ENCODE measurements at regions not wholly inside any gene's neighbourhood (a gene's known extent, or its start where the extent isn't known, plus 50 kb on each side); places are given as distances from the start of the nearest gene placed in this dataset.

DNA sequence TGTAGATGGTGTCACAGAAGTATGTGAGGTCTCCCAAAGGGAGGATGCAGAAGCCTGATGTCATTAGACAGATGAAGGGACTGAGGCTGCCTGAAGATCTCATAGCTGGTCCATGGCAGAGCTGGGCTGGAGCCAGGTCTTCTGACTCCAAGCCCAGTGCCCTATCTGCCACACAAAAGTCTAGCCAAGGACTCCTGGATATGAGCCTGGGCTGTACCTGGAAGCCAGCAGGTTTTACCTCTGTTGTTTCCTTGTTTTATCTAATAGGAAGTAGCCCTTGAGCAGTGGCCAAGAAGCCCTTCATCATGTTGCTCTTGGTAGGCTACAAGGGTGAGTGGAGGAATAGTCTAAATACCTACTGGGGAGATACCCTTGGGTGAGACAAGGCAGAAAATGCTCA is 74.4 kb upstream of the SLC44A3 start:
- H3K36me3 ChIP-seq = no peaks in the 10 kb centered on the region
- intact Hi-C loops (cut with DNase I) = no loop called here
- H3K4me3 ChIP-seq = no peak overlapping the region
- DNase-seq = no peak
- H3K9me3 ChIP-seq = no peaks in the 10 kb centered on the region
- H3K27ac ChIP-seq = no peak overlapping the region
- no peak overlapping the region for H3K9ac ChIP-seq (ENCODE audit: low read depth in 2 of 2, low read length in 2 of 2)
- TF ChIP-seq, protein P1, sequence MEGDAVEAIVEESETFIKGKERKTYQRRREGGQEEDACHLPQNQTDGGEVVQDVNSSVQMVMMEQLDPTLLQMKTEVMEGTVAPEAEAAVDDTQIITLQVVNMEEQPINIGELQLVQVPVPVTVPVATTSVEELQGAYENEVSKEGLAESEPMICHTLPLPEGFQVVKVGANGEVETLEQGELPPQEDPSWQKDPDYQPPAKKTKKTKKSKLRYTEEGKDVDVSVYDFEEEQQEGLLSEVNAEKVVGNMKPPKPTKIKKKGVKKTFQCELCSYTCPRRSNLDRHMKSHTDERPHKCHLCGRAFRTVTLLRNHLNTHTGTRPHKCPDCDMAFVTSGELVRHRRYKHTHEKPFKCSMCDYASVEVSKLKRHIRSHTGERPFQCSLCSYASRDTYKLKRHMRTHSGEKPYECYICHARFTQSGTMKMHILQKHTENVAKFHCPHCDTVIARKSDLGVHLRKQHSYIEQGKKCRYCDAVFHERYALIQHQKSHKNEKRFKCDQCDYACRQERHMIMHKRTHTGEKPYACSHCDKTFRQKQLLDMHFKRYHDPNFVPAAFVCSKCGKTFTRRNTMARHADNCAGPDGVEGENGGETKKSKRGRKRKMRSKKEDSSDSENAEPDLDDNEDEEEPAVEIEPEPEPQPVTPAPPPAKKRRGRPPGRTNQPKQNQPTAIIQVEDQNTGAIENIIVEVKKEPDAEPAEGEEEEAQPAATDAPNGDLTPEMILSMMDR (IDR thresholded peaks at IDR 0.05) = no peak
- peaks cover 11% of the 10 kb centered on the region for H3K4me1 ChIP-seq
- H3K27me3 ChIP-seq = no peaks in the 10 kb centered on the region

DNA sequence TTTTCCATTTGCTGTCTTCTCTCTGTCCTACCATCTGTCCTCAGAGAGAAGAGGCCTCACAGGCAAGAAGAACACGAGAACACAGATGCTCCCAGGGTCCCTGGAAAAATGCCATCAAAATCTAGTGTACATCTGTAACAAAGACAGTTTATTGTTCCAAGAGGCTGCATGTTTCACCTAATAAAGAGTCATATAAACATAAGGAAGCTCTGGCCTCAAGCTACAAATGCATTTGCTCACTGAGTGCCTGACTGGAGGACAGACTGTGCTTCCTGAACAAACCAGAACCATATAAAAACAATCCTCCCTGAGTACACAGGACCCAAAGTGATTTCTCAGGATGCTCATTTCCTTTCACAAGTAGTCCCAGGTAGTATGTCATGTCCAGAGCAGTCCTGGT is 76.3 kb upstream of the SLC44A3 start:
- Histone ChIP-seq H3K27me3 (no peaks in the 10 kb centered on the region), H3K36me3 (no peaks in the 10 kb centered on the region), H3K4me3 (no peak overlapping the region), H3K9ac (ENCODE audit: low read depth in 2 of 2, low read length in 2 of 2) (no peak overlapping the region), H3K9me3 (no peaks in the 10 kb centered on the region), H3K4me1 (peaks cover 11% of the 10 kb centered on the region), H3K27ac (peak overlapping the region; percentile 51)
- no peak for DNase-seq
- intact Hi-C loops (cut with DNase I) = no loop called here
- TF ChIP-seq, protein P1 (IDR thresholded peaks at IDR 0.05) = no peak

DNA sequence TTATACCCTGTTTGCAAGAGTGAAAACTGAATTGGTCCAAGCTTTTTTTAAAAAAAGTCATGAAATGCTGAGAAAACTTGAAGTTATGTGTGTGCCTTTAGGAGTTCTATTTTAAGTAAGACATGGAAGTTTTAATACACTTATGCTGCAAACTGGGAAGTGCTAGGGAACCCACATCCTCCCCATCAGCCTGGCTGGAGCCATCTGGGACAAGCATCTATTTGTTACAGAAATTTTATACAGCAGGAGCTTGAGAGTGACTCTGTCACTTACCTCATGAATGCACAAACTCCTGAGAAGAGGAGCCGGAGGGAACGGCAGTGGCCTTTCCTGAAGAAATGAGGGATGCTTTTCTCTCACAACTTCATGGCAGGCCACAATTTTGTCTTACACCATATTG is 78.2 kb upstream of the SLC44A3 start:
- intact Hi-C loops (cut with DNase I) = no loop called here
- Histone ChIP-seq H3K9me3 (no peaks in the 10 kb centered on the region), H3K4me3 (no peak overlapping the region), H3K4me1 (peaks cover 20% of the 10 kb centered on the region), H3K27ac (no peak overlapping the region), H3K9ac (ENCODE audit: low read depth in 2 of 2, low read length in 2 of 2) (no peak overlapping the region), H3K27me3 (no peaks in the 10 kb centered on the region), H3K36me3 (no peaks in the 10 kb centered on the region)
- TF ChIP-seq, protein P1 (IDR thresholded peaks at IDR 0.05) = no peak
- DNase-seq = no peak

DNA sequence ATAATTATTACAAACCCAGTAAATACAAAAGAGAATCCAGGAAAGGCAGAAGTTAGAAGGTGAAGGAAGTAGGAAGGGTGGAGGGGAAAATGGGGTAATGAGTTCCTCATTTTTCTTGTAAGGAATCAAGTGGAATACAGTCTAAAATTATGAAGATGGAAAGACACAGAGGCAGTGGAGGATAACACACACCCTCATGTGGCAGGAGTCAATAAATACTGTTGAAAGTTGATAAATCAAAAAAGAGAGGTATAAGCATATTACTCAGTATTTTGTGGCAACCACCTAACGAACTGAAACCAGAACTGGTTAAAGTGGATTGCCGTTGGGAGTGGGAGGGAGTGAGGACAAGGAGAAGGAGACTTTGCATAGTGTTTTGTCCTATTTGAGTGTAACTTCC is 78.6 kb upstream of the SLC44A3 start:
- Histone ChIP-seq H3K27ac (no peak overlapping the region), H3K27me3 (no peaks in the 10 kb centered on the region), H3K9ac (ENCODE audit: low read depth in 2 of 2, low read length in 2 of 2) (no peak overlapping the region), H3K9me3 (no peaks in the 10 kb centered on the region), H3K4me1 (peaks cover 20% of the 10 kb centered on the region), H3K36me3 (no peaks in the 10 kb centered on the region), H3K4me3 (no peak overlapping the region)
- intact Hi-C loops (cut with DNase I) = no loop called here
- TF ChIP-seq, protein P1 (IDR thresholded peaks at IDR 0.05) = no peak
- DNase-seq = no peak

DNA sequence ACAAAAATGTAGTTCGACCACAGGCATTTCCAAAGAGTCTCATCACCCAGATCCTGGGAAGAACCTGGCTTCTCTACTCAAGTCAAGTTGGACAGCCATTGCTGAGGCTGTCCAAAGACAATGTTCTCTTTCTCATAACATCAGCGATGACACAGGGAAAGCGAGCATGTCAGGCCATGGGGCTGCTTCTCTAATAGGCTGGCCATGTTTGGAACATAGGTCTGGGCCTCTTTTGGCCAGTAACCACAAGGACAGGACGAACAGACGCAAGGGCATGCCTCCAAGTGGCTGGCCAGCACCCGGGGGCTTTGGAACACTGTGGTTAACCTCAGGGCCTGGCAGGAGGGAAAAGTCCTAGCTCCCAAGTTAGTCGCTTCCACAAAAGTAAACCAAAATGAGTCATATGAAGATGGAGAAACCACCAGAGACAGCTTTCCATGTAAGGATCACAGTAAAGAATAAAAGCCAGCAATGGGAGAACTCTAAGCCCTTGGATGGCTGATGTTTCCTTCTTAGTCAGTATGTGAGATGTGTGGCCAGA is 80.6 kb upstream of the SLC44A3 start:
- DNase-seq = no peak
- intact Hi-C loops (cut with DNase I) = no loop called here
- Histone ChIP-seq H3K9ac (ENCODE audit: low read depth in 2 of 2, low read length in 2 of 2) (no peak overlapping the region), H3K9me3 (no peaks in the 10 kb centered on the region), H3K36me3 (no peaks in the 10 kb centered on the region), H3K4me1 (peaks cover 17% of the 10 kb centered on the region), H3K4me3 (no peak overlapping the region), H3K27ac (no peak overlapping the region), H3K27me3 (no peaks in the 10 kb centered on the region)
- TF ChIP-seq, protein P1 (IDR thresholded peaks at IDR 0.05) = no peak

Measured in colonic mucosa (tissue), 4 donors.